ENCODE measurements at regions not wholly inside any gene's neighbourhood (a gene's known extent, or its start where the extent isn't known, plus 50 kb on each side); places are given as distances from the start of the nearest gene placed in this dataset.

DNA sequence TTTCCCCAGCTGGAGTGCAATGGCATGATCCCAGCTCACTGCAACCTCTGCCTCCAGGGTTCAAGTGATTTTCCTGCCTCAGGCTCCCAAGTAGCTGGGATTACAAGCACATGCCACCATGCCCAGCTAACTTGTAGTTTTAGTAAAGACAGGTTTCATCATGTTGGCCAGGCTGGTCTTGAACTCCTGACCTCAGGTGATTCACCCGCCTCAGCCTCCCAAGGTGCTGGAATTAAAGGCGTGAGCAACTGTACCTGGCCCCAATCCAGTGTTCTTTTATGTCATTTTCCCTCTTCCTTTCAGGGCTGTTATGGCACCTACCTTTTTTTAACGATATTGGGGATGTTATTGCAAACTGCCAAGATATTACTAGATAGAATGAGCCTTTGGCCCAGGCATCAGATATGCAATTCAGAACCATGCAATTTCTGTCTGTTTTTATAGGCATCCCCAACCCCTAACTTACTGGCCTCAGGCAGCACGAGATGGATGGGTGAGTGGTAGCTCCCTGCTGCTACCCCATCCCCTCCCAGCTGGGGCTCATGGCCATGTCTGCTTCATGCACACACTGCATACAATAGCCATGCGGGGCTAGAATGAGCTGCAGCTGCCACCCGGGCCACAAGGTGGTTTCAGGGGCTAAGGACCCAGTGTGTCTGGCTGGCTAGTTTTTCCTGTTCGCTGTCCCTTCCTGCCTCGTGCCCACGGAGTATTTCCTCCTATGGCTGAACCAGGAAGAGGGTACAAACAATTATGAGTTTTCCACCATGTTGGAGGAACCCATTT is 1080.1 kb upstream of the SORCS1 start:
- TF ChIP-seq EZH2 (IDR thresholded peaks at IDR 0.05; ENCODE audit: insufficient read depth, poor library complexity, severe bottlenecking) (no peak), EZH2phosphoT487 (IDR thresholded peaks at IDR 0.05; ENCODE audit: insufficient read depth, low read depth) (no peak)

Measured in GM23248 (cell line).